IPS-15b (cell line): ENCODE measurements at regions not wholly inside any gene's neighbourhood (a gene's known extent, or its start where the extent isn't known, plus 50 kb on each side); places are given as distances from the start of the nearest gene placed in this dataset.
A peak's percentile ranks its signal among the peaks of the same experiment; 100 is the strongest.

Experiments used
- H3K27me3 ChIP-seq: one replicate; pipeline ENCODE4 v1.6.1; 2013; ENCODE audit warnings: low read length; ENCODE audit not compliant: control insufficient read depth, insufficient read depth
- H3K36me3 ChIP-seq: one replicate; pipeline ENCODE4 v1.6.1; 2013; ENCODE audit warnings: low read length; ENCODE audit not compliant: control insufficient read depth, insufficient read depth
- H3K4me1 ChIP-seq: one replicate; pipeline ENCODE4 v1.6.1; 2013; ENCODE audit warnings: mild to moderate bottlenecking, low read length; ENCODE audit not compliant: control insufficient read depth, insufficient read depth
- H3K4me3 ChIP-seq: one replicate; pipeline ENCODE4 v1.5.1; 2013; ENCODE audit warnings: low read depth, low read length
- H3K9ac ChIP-seq: one replicate; pipeline ENCODE4 v1.6.1; 2013; ENCODE audit warnings: low read depth, mild to moderate bottlenecking, low read length
- H3K9me3 ChIP-seq: one replicate; pipeline ENCODE4 v1.6.1; 2013; ENCODE audit warnings: mild to moderate bottlenecking, low read length; ENCODE audit not compliant: control insufficient read depth, insufficient read depth

DNA sequence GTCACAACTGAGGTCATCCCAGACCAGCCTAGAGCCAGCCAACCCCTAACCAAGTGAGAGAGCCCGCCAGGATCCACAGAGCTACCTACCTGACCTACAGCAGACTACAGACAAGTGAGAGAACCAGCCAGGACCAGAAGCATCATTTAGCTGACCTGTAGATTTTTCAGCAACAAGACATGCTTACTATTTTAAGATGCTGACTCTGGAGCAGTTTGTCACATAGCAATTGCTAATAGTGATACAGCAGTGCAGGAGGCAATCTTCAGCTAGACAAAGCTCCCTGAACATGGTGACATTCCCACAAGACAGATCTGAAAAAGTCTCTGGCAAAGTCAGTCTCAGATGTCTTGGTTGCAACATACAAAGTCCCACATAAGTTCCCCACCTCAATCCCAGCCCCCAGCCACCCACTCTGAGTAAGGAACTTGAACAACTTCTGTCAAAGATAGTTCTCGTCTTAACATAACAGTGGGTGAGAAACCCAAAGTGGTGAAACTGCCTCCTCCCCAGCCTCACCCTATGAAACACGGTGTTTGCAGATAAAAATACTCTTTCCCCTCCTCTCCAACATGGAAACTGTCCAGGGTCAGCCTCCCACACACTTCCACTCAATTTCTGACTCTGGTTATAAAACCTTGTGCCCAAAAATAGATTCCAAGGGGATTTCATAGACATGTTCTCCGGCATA, 120.3 kb upstream of the SLC6A11 start:
- Histone ChIP-seq H3K27me3 (peaks cover 4% of the 10 kb centered on the region), H3K9ac (no peak overlapping the region), H3K9me3 (no peaks in the 10 kb centered on the region)

DNA sequence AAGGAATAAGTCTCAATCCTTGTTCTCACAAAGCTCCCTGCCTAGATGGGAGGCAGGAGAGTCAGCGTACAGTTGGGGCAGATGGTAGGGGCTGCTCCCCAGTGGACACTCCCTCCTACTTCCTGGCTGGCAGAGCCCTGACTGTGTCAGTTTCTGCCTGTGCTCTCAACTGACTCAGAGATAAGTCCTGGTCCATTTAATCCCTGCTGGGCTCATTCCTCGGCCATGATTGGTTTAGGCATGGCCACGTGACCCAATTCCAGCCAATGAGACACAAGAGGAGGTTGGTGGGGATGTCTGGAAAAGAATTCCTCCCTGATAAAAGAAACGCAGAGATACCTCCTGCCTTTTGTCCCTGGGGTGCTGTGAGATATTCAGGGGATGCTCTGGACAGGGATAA, 118.1 kb upstream of the SLC6A11 start:
- Histone ChIP-seq H3K36me3 (no peaks in the 10 kb centered on the region), H3K27me3 (peaks cover 22% of the 10 kb centered on the region), H3K9ac (no peak overlapping the region)

More for the DNA sequence above, 120.3 kb upstream of the SLC6A11 start:
- Histone ChIP-seq H3K4me3 (no peak overlapping the region), H3K4me1 (no peaks in the 10 kb centered on the region), H3K36me3 (no peaks in the 10 kb centered on the region)

DNA sequence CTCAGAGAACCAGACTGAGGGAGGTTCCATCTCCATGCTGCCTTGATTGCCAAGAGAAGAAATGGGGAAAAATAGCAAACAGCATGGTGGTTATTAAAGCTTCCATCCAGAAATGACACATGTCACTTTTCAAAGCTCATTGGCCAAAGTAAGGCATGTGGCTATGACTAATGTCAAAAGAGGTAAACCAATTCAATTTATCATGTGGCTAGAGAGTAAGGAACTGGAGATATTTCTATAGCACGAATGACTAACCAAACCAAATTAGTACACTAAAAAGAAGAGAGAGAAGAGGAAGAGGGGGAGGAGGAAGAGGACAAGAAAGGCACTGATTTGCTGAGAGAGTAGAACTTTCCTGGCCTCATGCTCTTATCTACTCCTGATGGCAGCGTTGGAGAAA, 115.2 kb upstream of the SLC6A11 start:
- H3K36me3 ChIP-seq = no peaks in the 10 kb centered on the region
- no peaks in the 10 kb centered on the region for H3K4me1 ChIP-seq
- H3K9me3 ChIP-seq = no peaks in the 10 kb centered on the region
- H3K27me3 ChIP-seq = peaks cover 32% of the 10 kb centered on the region
- H3K4me3 ChIP-seq = no peak overlapping the region
- no peak overlapping the region for H3K9ac ChIP-seq

More for the DNA sequence above, 118.1 kb upstream of the SLC6A11 start:
- H3K9me3 ChIP-seq = no peaks in the 10 kb centered on the region
- H3K4me1 ChIP-seq = no peaks in the 10 kb centered on the region
- no peak overlapping the region for H3K4me3 ChIP-seq

GRCh38 chr3:10702961-10703740, 112.9 kb upstream of the SLC6A11 start:
- no peaks in the 10 kb centered on the region for H3K36me3 ChIP-seq
- H3K4me1 ChIP-seq = no peaks in the 10 kb centered on the region
- H3K4me3 ChIP-seq = peak overlapping the region; percentile 52
- H3K27me3 ChIP-seq = peaks cover 48% of the 10 kb centered on the region
- no peak overlapping the region for H3K9ac ChIP-seq
- H3K9me3 ChIP-seq = no peaks in the 10 kb centered on the region

DNA sequence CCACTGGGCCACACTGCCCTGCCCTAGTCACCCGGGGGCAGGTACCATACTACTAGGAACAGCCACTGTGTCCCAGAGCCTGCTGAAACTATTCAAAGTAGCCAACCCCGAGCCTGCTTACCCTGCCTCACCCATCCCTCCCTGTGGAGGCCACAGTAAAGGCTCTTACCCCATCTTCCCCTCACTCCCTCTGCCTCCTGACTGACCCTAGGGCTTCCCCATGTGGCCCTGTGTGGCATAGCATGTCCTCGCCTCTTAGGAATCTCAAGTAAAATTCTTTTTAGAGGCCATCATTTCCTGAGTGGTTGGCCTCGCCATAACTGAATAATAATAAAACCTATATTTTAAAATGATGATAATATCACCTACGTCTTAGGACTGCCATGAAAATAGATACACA, 112.2 kb upstream of the SLC6A11 start:
- peaks cover 55% of the 10 kb centered on the region for H3K27me3 ChIP-seq

DNA sequence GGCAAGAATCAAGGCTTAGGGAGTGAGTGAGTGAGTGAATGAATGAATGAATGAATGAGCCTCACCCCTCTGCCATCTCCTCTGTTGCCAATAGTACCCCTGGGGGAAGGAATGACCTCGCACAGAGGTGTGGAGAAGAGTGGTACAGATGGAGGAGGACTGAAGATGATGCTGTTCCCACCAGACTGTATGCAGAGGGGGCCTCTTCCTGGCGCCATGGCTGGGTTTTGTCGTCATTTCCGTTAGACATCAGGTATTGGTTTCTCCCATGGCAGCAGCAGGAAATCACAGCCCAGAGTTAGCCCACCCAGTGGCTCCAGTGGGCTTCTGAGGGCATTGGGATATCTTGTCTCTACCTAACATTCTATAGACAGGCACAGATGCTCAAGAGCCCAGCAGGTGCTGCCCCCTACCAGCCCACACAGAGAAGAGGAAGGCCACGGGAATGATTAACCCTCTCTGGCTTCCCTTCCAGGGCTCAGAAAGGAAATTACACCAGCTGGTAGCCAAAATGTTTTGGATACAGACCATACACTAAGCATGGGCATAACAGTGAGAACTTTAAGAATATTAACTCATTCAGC, 109.8 kb upstream of the SLC6A11 start:
- H3K9me3 ChIP-seq = no peaks in the 10 kb centered on the region
- H3K4me3 ChIP-seq = no peak overlapping the region
- no peaks in the 10 kb centered on the region for H3K4me1 ChIP-seq
- peaks cover 63% of the 10 kb centered on the region for H3K27me3 ChIP-seq
- H3K9ac ChIP-seq = no peak overlapping the region
- no peaks in the 10 kb centered on the region for H3K36me3 ChIP-seq

More for the DNA sequence above, 112.2 kb upstream of the SLC6A11 start:
- H3K9ac ChIP-seq = no peak overlapping the region
- no peak overlapping the region for H3K4me3 ChIP-seq
- no peaks in the 10 kb centered on the region for H3K9me3 ChIP-seq
- H3K4me1 ChIP-seq = no peaks in the 10 kb centered on the region
- no peaks in the 10 kb centered on the region for H3K36me3 ChIP-seq

DNA sequence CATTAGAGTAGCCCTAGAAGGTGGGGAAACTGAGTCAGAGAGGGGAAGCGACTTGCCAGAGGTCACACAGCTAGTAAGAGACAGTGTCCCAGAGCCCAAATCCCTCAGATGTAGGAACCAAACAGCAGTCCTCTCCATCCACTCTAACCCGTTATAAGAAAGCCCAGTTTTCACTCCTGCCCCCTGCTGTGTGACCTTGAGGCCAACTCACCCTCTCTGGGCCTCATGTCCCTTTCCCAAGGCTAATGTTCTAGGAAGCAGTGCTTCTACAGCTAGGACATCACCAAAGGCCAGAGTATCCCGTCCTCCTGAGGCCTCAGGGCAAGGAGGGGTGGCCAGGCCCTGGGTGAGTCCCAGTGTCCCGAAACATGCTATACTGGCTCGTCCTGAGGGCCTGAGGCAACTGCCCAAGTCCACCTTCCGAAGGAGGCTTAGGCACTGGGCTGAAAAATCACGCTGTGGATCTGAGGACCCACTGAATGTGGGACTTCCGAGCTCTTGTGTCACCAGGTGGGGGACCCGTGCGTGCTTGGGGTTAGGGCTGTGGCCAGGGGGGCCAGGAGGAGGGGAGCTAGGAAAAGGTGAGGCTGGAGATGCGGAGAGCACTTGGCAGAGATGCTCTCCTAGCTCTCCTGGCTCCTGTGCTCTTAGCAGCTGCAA, 109.2 kb upstream of the SLC6A11 start:
- Histone ChIP-seq H3K9me3 (no peaks in the 10 kb centered on the region), H3K9ac (no peak overlapping the region), H3K27me3 (peaks cover 63% of the 10 kb centered on the region), H3K36me3 (no peaks in the 10 kb centered on the region), H3K4me1 (no peaks in the 10 kb centered on the region), H3K4me3 (peak overlapping the region; percentile 65)

DNA sequence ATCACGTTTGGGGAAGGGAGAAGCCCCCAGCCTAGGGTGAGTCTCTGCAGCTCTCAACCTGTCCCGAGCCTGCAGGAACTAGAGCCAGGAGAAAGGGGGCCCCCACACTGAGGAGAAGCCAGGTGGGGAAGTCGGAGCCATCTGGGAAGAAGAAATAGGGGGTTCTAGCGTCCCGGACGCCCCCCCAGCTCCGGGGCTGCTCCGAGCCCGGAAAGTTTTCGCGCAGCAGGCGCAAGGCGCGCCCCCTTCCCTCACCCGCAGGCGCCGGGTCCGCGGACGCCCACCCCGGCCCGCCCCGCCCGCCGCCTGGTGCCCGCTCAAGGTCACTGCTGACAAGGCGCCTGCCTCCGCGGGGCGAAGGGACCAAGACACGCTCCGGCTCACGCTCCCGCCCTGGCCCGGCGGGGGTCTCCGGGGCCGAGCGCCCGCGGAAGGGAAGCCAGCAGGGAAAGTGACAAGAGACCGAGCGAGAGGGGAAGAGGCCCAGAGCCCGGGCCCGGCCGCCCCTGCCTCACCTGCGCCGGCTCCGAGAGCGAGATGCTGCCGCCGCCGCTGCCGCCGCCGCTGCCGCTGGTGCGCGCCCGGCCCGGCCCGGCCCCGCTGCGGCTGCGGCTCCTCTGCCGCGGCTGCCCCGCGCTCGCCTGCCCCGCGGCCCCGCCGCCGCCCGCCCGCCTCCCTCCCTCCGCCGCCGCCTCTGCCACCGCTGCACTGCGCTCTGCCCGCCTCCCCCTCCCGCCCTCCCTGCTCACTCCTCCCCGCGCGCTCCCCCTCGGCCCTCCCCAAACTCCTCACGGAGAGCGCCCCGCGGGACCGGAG, 108.4 kb upstream of the SLC6A11 start:
- Histone ChIP-seq H3K27me3 (peaks cover 58% of the 10 kb centered on the region), H3K9ac (no peak overlapping the region), H3K36me3 (no peaks in the 10 kb centered on the region), H3K4me1 (no peaks in the 10 kb centered on the region), H3K9me3 (no peaks in the 10 kb centered on the region), H3K4me3 (peak overlapping the region; percentile 65)

- Histone ChIP-seq H3K9me3 (no peaks in the 10 kb centered on the region), H3K27me3 (peaks cover 56% of the 10 kb centered on the region), H3K4me1 (no peaks in the 10 kb centered on the region), H3K36me3 (no peaks in the 10 kb centered on the region), H3K4me3 (peak overlapping the region; percentile 45), H3K9ac (no peak overlapping the region)
Measured at GRCh38 chr3:10708216-10708893, 107.7 kb upstream of the SLC6A11 start.

GRCh38 chr3:10709110-10709781, 106.8 kb upstream of the SLC6A11 start:
- H3K27me3 ChIP-seq = peaks cover 56% of the 10 kb centered on the region
- no peaks in the 10 kb centered on the region for H3K36me3 ChIP-seq
- no peak overlapping the region for H3K9ac ChIP-seq
- H3K4me1 ChIP-seq = no peaks in the 10 kb centered on the region
- H3K4me3 ChIP-seq = no peak overlapping the region
- no peaks in the 10 kb centered on the region for H3K9me3 ChIP-seq
